Right cardiac atrium (tissue), 5 donors: ENCODE measurements at regions not wholly inside any gene's neighbourhood (a gene's known extent, or its start where the extent isn't known, plus 50 kb on each side); places are given as distances from the start of the nearest gene placed in this dataset.

ENCODE experiments used
- ATAC-seq, 2 donors: fragments of 200-7000 bp; cut with Tn5 transposase; one replicate each; pipeline versions ENCODE4 v1.8.0 to v1.9.1; 2020; ENCODE audit warnings: moderate library complexity in 2 of 2, mild to moderate bottlenecking in 1 of 2
- DNase-seq, 3 donors: peaks; one replicate each; pipeline ENCODE4 v3.0.0-alpha.2; 2020
- H3K27ac ChIP-seq: one replicate; pipeline ENCODE4 v1.5.1; 2013; ENCODE audit warnings: mild to moderate bottlenecking, low read length, control low read depth, moderate library complexity
- H3K27me3 ChIP-seq: one replicate; pipeline ENCODE4 v1.6.1; 2013; ENCODE audit not compliant: control insufficient read depth, insufficient read depth
- H3K4me1 ChIP-seq: one replicate; pipeline ENCODE4 v1.6.1; 2013; ENCODE audit warnings: low read length; ENCODE audit not compliant: control insufficient read depth, insufficient read depth
- H3K4me3 ChIP-seq: one replicate; pipeline ENCODE4 v1.5.1; 2013; ENCODE audit warnings: low read length, control low read depth
- H3K9me3 ChIP-seq: one replicate; pipeline ENCODE4 v1.6.1; 2013; ENCODE audit warnings: low read length; ENCODE audit not compliant: control insufficient read depth
- WGBS: extraction: QIAGEN DNeasy Blood & Tissue Kit; methylation state at CpG from one replicate; pipeline ENCODE4 v1.1.7; 2013; 5-methylcytosine and 5-hydroxymethylcytosine counted together
- intact Hi-C, 4 donors: fragments of 100-400 bp; cut with DNase I; formaldehyde crosslinking; loops; one replicate each; pipeline versions ENCODE4 v1.11.0 to v1.14.0; 2022 to 2023
- donor health status: healthy with polysubstance abuse.
- donor health status: DM: no; HTN: yes; CAD: no.
- donor health status: DM: no; HTN: no; CAD: no.
- donor health status: DM: no; HTN: yes; CAD: no; lungs with severe emphysema.
- donor health status: DM: yes; HTN: yes; CAD: no.

GRCh38 chr2:41989501-41990180 is 58.2 kb upstream of the PKDCC start:
- H3K4me1 ChIP-seq = peaks cover 5% of the 10 kb centered on the region
- no peaks in the 10 kb centered on the region for H3K9me3 ChIP-seq
- no peak overlapping the region for H3K4me3 ChIP-seq
- no peak overlapping the region for H3K27ac ChIP-seq
- DNase-seq = no peak
- ATAC-seq = peak in 1 of 2 donors; percentile 30
- no peaks in the 10 kb centered on the region for H3K27me3 ChIP-seq
- 63% methylated on average over 3 of the region's 3 CpGs for WGBS
- intact Hi-C loops = no loop called here

GRCh38 chr2:41990245-41990644 is 57.6 kb upstream of the PKDCC start:
- Histone ChIP-seq H3K4me3 (no peak overlapping the region), H3K4me1 (peaks cover 5% of the 10 kb centered on the region), H3K27ac (no peak overlapping the region), H3K27me3 (no peaks in the 10 kb centered on the region), H3K9me3 (no peaks in the 10 kb centered on the region)
- no peak for DNase-seq
- no peak for ATAC-seq
- intact Hi-C loops = no loop called here
- 35% methylated on average over 4 of the region's 4 CpGs for WGBS

DNA sequence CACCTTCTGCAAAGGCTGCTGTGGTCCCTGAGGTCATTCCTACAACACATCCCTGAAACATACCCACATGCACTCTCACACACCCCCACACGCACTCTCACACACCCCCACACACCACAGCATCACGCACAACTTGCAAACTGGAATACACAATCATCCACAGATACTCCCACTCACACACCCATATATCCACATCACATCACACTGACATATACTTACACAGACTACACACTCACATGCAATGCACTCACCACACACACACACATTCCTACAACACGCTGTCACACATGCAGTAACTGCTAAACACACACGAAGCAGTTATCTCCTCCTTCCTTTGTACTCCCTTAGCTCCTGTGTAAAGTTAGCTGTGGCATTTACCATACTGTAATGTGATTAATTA is 57.1 kb upstream of the PKDCC start:
- DNase-seq = no peak
- intact Hi-C loops = no loop called here
- Histone ChIP-seq H3K4me1 (peaks cover 5% of the 10 kb centered on the region), H3K27ac (no peak overlapping the region), H3K4me3 (no peak overlapping the region), H3K9me3 (no peaks in the 10 kb centered on the region), H3K27me3 (no peaks in the 10 kb centered on the region)
- WGBS = 51% methylated on average over 4 of the region's 4 CpGs
- no peak for ATAC-seq

DNA sequence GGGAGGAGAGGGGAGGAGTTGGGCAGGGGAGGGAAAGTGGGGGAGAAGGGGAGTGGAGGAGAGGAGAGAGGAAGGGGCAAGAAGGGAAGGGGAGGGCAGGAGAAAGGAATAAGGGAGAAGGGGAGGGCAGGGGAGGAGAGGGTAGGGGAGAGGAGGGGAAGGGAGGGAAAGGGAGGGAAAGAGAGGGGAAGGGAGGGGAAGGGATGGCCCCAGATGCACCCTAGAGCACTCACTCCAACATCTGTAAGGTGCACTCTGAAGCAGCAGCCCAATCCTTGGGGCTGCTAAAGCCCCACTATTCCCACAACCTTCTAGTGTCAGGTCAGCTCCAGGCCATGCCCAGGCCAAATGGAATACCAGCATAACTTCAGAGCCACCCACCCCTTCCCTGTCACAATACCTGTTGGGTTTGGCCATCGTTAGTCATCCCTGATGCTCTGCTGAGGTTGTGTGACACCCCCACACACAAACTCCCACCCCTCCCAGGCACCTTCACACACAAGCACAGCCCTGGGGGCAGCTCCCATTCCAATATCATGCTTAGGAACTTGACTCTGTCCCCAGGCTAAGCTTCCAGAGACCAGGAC is 55.7 kb upstream of the PKDCC start:
- Histone ChIP-seq H3K27me3 (no peaks in the 10 kb centered on the region), H3K4me1 (peaks cover 5% of the 10 kb centered on the region), H3K4me3 (no peak overlapping the region), H3K9me3 (no peaks in the 10 kb centered on the region), H3K27ac (no peak overlapping the region)
- DNase-seq (no peak), ATAC-seq (no peak)
- intact Hi-C loops = no loop called here
- 94% methylated on average over 1 of the region's 1 CpG for WGBS

DNA sequence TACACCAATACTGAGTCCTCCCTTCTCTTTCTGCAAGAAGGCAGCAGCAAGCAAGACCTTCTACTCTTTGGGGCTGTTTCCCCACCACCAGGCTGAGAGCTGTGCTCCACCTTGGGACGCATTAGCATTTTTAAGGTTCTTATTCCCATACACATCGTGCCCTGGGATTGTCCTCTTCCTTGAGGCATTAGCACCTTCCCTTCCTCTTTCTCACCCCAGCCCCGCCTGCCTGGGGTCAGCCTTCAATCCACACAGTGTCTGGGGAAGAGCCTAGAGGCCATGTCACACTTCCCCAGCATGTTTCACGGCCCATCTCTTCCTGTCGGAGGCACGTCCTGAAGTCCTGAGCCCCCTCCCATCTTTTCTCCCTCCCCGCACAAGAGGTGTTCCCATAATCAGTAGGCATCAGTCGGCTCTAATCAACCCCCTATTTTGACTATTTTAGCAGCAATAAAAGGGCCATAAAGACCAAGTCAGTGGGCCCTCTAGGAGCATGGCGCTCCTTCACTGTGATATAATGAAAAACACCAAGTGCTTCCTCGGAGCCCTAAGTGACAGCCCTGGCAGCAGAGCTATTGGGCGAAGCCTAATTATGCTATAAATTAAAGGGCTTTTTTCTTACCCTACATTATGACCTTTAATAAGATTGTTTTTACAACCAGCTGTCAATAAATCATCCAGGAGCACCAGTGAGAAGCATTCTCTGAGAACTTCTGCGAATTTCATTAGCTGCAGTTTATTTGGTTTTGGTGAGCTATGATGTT is 55.0 kb upstream of the PKDCC start:
- ATAC-seq = no peak
- no peak for DNase-seq
- H3K9me3 ChIP-seq = no peaks in the 10 kb centered on the region
- 90% methylated on average over 12 of the region's 12 CpGs for WGBS
- intact Hi-C loops = no loop called here
- H3K4me3 ChIP-seq = no peak overlapping the region
- H3K27me3 ChIP-seq = no peaks in the 10 kb centered on the region
- H3K4me1 ChIP-seq = peaks cover 5% of the 10 kb centered on the region
- H3K27ac ChIP-seq = no peak overlapping the region

DNA sequence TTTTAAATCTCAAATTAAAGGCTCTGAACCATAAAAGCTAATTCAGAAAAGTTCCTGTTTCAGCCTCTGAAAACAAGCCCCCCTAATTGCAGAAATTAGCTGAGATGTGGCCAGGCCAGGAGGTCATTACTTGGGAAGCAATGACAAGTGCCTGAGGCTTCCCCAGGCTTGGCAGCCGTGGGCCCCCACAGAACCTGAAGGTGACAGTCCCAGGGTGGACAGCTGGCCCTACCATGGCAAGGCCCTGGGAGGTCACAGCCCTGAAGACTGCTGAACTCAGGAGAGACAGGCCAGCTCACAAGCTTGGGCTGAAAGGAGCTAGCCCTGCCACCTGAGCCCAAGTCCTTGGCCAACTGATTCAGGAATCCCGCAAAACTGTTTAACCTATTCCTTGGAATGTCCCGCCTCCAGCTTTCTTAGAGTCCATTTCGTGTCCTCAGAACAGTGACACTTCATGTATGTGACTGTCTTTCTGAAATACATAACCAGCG is 54.3 kb upstream of the PKDCC start:
- Histone ChIP-seq H3K4me3 (no peak overlapping the region), H3K9me3 (no peaks in the 10 kb centered on the region), H3K4me1 (peaks cover 10% of the 10 kb centered on the region), H3K27me3 (no peaks in the 10 kb centered on the region), H3K27ac (no peak overlapping the region)
- no peak for DNase-seq
- intact Hi-C loops = no loop called here
- WGBS = 96% methylated on average over 5 of the region's 5 CpGs
- ATAC-seq = no peak

- H3K27me3 ChIP-seq = no peaks in the 10 kb centered on the region
- no peak overlapping the region for H3K4me3 ChIP-seq
- no peaks in the 10 kb centered on the region for H3K9me3 ChIP-seq
- peaks cover 8% of the 10 kb centered on the region for H3K4me1 ChIP-seq
- 94% methylated on average over 5 of the region's 5 CpGs for WGBS
- H3K27ac ChIP-seq = no peak overlapping the region
- no peak for DNase-seq
- intact Hi-C loops = no loop called here
- peak in 1 of 2 donors; percentile 37 for ATAC-seq
These were observed 53.6 kb upstream of the PKDCC start for GRCh38 chr2:41994233-41994637.

DNA sequence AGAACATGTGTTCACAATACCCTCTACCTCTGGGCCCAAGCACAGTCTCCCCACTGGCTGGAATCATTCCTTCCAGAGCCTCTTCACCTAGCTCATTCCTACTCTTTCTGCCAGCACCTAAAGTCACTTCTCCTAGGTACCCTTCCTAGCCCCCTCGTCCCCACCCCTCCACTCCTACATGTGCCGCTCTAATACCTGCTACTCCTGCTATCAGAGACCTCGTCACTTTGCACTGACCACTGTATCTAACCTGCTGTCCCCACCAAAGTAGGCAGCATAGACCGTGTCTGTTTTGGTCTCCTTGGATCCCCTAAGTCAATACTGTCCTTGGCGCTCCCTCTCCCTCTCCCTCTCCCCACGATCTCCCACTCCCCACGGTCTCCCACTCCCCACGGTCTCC is 53.2 kb upstream of the PKDCC start:
- Histone ChIP-seq H3K9me3 (no peaks in the 10 kb centered on the region), H3K4me3 (no peak overlapping the region), H3K27ac (no peak overlapping the region), H3K27me3 (no peaks in the 10 kb centered on the region), H3K4me1 (peaks cover 8% of the 10 kb centered on the region)
- no peak for ATAC-seq
- intact Hi-C loops = no loop called here
- no peak for DNase-seq
- WGBS = 95% methylated on average over 8 of the region's 8 CpGs

DNA sequence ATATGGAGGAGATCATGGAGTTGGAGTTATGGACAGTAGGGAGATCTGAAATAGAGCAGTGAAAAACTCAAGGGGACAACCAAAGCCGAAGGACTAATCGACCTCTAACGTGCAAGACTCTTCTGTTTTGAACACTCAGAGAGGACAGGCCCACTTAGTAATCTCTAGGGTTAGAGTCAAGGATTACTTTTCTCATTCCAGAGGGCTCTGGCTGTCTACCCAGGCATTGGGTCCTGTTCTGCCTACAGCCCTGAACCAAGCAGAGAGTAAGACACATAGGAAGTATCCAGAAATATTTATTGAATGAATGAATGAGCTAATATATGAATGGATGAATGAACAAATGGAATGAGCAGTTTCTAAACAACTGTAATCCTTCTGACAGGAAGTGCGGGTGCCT is 50.3 kb upstream of the PKDCC start:
- ATAC-seq (no peak), DNase-seq (no peak)
- 83% methylated on average over 4 of the region's 4 CpGs for WGBS
- intact Hi-C loops = no loop called here
- H3K27ac ChIP-seq = no peak overlapping the region
- H3K4me1 ChIP-seq = peaks cover 5% of the 10 kb centered on the region
- no peak overlapping the region for H3K4me3 ChIP-seq
- H3K9me3 ChIP-seq = no peaks in the 10 kb centered on the region
- no peaks in the 10 kb centered on the region for H3K27me3 ChIP-seq
